ENCODE measurements at regions not wholly inside any gene's neighbourhood (a gene's known extent, or its start where the extent isn't known, plus 50 kb on each side); places are given as distances from the start of the nearest gene placed in this dataset.

DNA sequence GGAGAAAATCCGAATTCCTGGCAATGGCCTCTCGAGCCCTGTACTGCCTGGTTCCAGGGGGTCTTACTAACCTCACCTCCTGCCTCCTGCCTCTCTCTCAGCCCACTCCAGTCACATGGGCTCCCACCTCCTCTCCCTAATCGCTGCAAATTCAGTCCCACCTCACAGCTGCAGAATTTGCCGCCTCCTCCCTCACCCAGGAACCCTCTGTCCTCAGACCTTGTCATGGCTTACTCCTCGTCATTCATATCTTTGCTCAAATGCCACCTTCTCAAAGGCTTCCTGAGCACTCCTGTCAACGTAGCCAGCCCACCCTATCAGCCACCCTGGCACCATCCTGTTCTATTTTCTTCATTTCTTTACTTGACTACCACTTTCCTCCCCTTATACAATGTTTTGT is 89.0 kb downstream of the SLC2A10 start:
- no peak for TF ChIP-seq CTCF (IDR thresholded peaks at IDR 0.05; ENCODE audit: insufficient read depth, low read depth, low read length)
- no peak for DNase-seq (ENCODE audit: low read depth)

GRCh38 chr20:46799781-46800408 is 90.4 kb downstream of the SLC2A10 start:
- no peak overlapping the region for H3K4me3 ChIP-seq (ENCODE audit: low read depth, low read length)
- TF ChIP-seq CTCF (IDR thresholded peaks at IDR 0.05; ENCODE audit: insufficient read depth, low read depth, low read length) = no peak
- DNase-seq (ENCODE audit: low read depth) = no peak

More for the DNA sequence above, 89.0 kb downstream of the SLC2A10 start:
- no peak overlapping the region for H3K4me3 ChIP-seq (ENCODE audit: low read depth, low read length)

- H3K4me3 ChIP-seq (ENCODE audit: low read depth, low read length) = no peak overlapping the region
- TF ChIP-seq CTCF (IDR thresholded peaks at IDR 0.05; ENCODE audit: insufficient read depth, low read depth, low read length) = no peak
- DNase-seq (ENCODE audit: low read depth) = no peak
These were observed 91.0 kb downstream of the SLC2A10 start for GRCh38 chr20:46800409-46800804.

DNA sequence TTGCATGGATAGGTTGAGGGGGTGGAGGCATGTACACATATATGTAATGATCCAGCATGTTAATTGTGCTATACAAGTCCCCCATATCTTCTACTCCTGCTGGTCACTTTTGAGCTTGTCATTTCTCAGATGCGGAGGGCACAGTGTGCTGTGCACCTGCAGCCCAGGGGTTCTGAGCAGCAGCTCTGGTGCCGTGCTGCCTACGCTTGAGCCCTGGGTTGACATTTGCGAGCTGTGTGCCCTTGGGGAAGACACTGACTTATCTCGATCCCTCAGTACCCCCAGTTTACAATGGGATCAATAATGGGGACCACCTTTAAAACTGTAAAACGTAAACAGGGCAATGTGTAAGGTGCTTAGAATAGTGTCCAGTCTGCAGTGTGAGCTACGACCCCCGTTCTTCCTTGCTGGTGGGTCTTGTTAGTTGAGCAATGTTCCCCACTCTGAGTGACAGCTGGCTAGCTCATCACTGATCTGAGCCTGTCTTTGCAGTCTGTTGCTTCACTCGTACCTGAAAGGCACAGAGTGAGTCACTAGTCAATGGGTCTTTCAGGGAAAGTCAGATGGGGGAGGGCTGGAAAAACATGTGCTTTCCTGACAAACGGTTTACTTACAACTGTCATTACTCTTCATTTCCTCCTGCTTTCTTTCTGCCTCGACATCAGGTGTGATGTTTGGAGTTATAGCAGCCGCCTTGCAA is 91.7 kb downstream of the SLC2A10 start:
- TF ChIP-seq CTCF (IDR thresholded peaks at IDR 0.05; ENCODE audit: insufficient read depth, low read depth, low read length) = no peak
- no peak overlapping the region for H3K4me3 ChIP-seq (ENCODE audit: low read depth, low read length)
- DNase-seq (ENCODE audit: low read depth) = no peak

- no peak overlapping the region for H3K4me3 ChIP-seq (ENCODE audit: low read depth, low read length)
- TF ChIP-seq CTCF (IDR thresholded peaks at IDR 0.05; ENCODE audit: insufficient read depth, low read depth, low read length) = no peak
- no peak for DNase-seq (ENCODE audit: low read depth)
These were observed 91.9 kb upstream of the EYA2 start for GRCh38 chr20:46802722-46803121.

DNA sequence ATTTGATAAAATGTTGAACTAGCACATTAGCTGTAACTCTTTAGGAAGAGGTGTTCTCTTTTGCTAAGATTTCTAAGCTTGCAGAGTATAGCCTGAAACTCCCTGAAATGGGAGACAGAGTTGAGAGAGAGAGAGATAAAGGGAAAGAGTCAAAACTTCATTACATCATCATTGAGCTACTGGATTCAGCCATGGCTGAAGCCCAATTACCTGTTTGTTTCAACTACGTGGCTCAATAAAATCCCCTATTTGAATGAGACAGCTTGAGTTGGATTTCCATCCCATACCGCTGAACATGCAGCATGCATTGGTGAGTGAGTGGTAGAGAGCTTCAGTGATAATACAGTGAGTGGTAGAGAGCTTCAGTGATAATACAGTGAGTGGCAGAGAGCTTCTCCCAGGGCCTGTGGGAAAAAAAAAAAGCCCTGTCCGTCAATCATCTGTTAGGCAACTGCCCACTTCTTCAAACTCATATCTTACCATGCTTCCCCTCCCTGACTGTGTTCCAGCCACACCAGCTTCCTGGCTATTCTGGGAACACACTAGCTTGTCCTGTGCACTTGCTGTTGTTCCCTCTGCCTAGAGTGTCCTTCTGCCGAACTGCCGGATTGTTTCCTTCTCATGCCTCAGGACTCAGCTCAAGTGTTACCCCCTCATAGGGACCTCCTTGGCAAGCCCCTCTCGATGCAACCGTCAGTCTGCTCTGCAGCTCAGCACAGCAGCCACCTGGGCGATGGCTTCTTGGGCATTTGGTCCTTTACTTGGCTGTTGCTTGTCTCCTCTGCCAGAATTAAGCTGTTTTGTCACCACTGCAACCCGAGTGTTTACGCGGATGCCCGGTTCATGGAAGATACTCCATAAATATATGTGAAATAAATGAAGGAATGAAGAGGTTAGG is 91.3 kb upstream of the EYA2 start:
- no peak for TF ChIP-seq CTCF (IDR thresholded peaks at IDR 0.05; ENCODE audit: insufficient read depth, low read depth, low read length)
- no peak for DNase-seq (ENCODE audit: low read depth)
- no peak overlapping the region for H3K4me3 ChIP-seq (ENCODE audit: low read depth, low read length)

Measured in fibroblast of villous mesenchyme (primary cell).